H1 (cell line): ENCODE measurements at regions not wholly inside any gene's neighbourhood (a gene's known extent, or its start where the extent isn't known, plus 50 kb on each side); places are given as distances from the start of the nearest gene placed in this dataset.

Experiments
- BCL11A ChIP-seq, 2 experiments: IDR thresholded peaks; one replicate each; pipeline ENCODE4 v1.6.1; 2011; ENCODE audit warnings: low read depth in 2 of 2, low read length in 2 of 2, mild to moderate bottlenecking in 2 of 2
- CBX8 ChIP-seq: fragments of 300-800, 300-1000 bp; sonication (generic); IDR thresholded peaks from 2 replicates; pipeline ENCODE4 v1.7.1; 2016; ENCODE audit warnings: low read depth, low read length, borderline replicate concordance
- CHD2 ChIP-seq: IDR thresholded peaks from 2 replicates; pipeline ENCODE4 v1.6.1; 2012; ENCODE audit warnings: low read length, improper control_type of control experiment
- CTCF ChIP-seq, 3 experiments: IDR thresholded peaks; 1 replicate in 2 of 3; 2 replicates in 1 of 3; pipeline versions ENCODE4 v1.5.1 to v1.6.1; 2011; ENCODE audit warnings: low read length in 3 of 3, mild to moderate bottlenecking in 3 of 3, inconsistent platforms in 2 of 3, low read depth in 1 of 3, moderate library complexity in 1 of 3; ENCODE audit not compliant: insufficient read depth in 1 of 3; ENCODE audit errors: control extremely low read depth in 1 of 3
- EP300 ChIP-seq, 2 experiments: IDR thresholded peaks; 1 replicate in 1 of 2; 2 replicates in 1 of 2; pipeline ENCODE4 v1.6.1; 2011 to 2012; ENCODE audit warnings: low read depth in 2 of 2, low read length in 2 of 2, mild to moderate bottlenecking in 2 of 2, borderline replicate concordance in 1 of 2, inconsistent platforms in 1 of 2, moderate library complexity in 1 of 2
- EZH2 ChIP-seq: fragments of 200-600 bp; sonication (generic); IDR thresholded peaks from 2 replicates; pipeline ENCODE4 v1.7.1; 2012; ENCODE audit warnings: low read depth, mild to moderate bottlenecking, moderate library complexity, low read length, inconsistent platforms; ENCODE audit not compliant: severe bottlenecking
- POLR2A ChIP-seq, 2 experiments: IDR thresholded peaks; 1 replicate in 1 of 2; 2 replicates in 1 of 2; pipeline ENCODE4 v1.6.1; 2011; ENCODE audit warnings: low read depth in 2 of 2, low read length in 2 of 2, mild to moderate bottlenecking in 2 of 2; ENCODE audit errors: control extremely low read depth in 1 of 2
- RFX5 ChIP-seq: IDR thresholded peaks from 2 replicates; pipeline ENCODE4 v1.6.1; 2011; ENCODE audit warnings: low read depth, low read length, improper control_type of control experiment, borderline replicate concordance
- SIN3A ChIP-seq, 2 experiments: IDR thresholded peaks in 1 of 2; conservative IDR thresholded peaks in 1 of 2; 2 replicates each; pipeline ENCODE4 v1.6.1; 2011 to 2012; ENCODE audit warnings: low read length in 2 of 2, improper control_type of control experiment in 1 of 2, low read depth in 1 of 2, mild to moderate bottlenecking in 1 of 2
- SP1 ChIP-seq: IDR thresholded peaks from 2 replicates; pipeline ENCODE4 v1.6.1; 2011; ENCODE audit warnings: low read depth, low read length
- YY1 ChIP-seq: IDR thresholded peaks from 2 replicates; pipeline ENCODE4 v1.6.1; 2011; ENCODE audit warnings: low read depth, mild to moderate bottlenecking, low read length

DNA sequence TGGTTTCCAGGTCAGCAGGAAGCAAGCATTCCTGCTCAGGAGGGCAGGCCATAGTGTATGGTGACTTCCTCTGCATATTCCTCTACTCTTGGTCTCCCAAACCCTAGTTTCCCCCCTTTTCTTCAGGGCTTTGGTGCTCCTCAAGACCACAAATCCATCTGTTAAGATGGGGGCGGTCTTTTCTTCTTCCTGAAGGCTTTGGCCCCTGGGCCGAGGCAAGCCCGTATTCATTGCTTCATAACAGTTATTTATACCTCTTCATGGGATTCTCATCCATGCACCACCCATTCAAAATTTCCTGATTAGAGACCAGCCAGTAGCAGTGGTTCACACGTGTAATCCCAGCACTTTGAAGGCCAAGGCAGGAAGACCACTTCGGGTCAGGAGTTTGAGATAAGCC, 62.1 kb upstream of the IL12A start:
- TF ChIP-seq CTCF (IDR thresholded peaks at IDR 0.05; ENCODE audit: control extremely low read depth in 1 of 3, insufficient read depth in 1 of 3, low read depth in 1 of 3, low read length in 3 of 3) (no peak), EP300 (IDR thresholded peaks at IDR 0.05; ENCODE audit: borderline replicate concordance in 1 of 2, low read depth in 2 of 2, low read length in 2 of 2) (no peak), CHD2 (no peak), POLR2A (IDR thresholded peaks at IDR 0.05; ENCODE audit: control extremely low read depth in 1 of 2, low read depth in 2 of 2, low read length in 2 of 2) (no peak), EZH2 (no peak), CBX8 (no peak), SP1 (no peak), BCL11A (IDR thresholded peaks at IDR 0.05; ENCODE audit: low read depth in 2 of 2, low read length in 2 of 2) (no peak), YY1 (no peak), SIN3A (conservative IDR thresholded peaks at IDR 0.05 in 1 of 2, IDR thresholded peaks at IDR 0.05 in 1 of 2; ENCODE audit: low read depth in 1 of 2, low read length in 2 of 2) (no peak), RFX5 (no peak)
